HG02973 (cell line): ENCODE measurements at regions not wholly inside any gene's neighbourhood (a gene's known extent, or its start where the extent isn't known, plus 50 kb on each side); places are given as distances from the start of the nearest gene placed in this dataset.

Source experiments
- ATAC-seq: cut with Tn5 transposase; IDR thresholded peaks from one replicate; pipeline ENCODE4 v1.9.1; 2021; ENCODE audit warnings: moderate library complexity; ENCODE audit not compliant: unreplicated experiment

DNA sequence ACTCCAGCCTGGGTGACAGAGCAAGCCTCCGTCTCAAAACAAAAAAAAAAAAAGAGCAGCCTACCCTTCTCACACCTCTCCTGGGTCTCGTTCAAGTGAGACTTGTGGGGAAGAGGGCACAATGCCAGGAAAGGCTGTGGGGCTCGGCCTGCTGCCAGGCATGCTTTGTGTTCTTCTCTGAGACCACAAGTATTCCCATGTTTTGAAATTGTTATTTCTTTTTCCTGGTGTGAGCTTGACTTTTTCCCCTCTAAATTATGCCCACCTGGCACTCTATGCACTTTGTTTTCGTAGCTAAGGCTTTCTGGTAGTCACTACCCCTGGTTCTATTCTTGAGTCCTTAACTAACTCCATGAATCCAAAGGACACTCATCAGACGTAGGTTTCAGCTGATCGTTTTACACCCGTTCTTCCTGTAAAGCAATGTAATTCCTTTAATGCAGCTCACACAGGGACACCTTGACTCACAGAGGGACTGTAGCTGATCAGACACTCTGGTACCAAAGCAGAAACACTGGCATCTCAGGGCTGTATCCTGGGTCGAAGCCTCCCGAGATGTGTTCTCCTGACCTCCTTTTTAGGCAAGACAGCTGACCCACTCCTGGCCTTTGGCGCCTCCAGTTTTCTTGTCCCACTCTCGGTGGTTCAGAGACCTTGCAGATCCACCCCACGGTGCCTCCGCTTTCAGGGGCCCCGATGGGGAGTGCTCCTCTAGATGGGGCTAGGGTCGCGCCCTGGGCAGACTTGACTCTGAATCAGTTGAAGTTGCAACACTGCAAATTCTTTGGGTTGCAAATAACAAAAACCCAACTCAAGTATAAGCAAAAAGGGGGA, 193.3 kb upstream of the AGAP1 start:
- ATAC-seq: no peak

DNA sequence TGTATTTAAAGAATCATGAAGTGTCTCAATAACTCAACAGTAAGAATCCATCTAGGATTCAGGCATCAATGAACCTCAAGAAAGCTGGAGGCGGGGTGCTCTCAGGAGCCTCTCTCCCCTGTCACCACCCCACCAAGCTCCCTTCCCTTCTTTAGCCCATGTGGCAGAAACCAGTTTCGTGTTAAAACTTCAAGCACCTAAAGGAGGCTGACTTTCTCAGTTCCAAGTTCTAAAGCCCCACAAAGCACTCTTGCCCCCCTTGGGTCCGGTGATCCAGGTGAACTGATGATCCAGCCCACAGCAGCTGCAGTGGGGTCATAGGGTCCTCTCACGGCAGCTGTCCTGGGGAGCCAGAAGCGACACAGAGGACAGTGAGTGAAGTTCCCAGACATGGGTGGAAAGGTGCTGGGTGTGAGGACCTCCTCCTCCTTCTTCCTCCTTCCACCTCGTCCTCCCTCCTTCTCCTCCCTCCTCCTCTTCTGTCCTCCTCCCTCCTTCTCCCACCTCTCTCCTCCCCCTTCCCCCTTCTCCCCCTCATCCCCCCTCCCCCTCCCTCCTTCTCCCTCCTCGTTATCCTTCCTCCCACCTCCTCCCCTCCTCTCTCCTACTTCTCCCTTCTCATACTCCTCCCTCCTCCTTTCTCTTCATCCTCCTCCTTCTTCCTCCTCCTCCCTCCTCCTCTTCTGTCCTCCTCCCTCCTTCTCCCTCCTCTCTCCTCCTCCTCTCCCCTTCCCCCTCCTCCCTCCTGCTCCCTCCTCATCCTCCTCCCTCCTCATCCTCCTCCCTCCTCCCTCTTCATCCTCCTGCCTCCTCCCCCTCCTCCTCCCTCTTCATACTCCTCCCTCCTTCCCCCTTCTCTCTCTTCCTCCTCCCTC, 192.4 kb upstream of the AGAP1 start:
- ATAC-seq: no peak

DNA sequence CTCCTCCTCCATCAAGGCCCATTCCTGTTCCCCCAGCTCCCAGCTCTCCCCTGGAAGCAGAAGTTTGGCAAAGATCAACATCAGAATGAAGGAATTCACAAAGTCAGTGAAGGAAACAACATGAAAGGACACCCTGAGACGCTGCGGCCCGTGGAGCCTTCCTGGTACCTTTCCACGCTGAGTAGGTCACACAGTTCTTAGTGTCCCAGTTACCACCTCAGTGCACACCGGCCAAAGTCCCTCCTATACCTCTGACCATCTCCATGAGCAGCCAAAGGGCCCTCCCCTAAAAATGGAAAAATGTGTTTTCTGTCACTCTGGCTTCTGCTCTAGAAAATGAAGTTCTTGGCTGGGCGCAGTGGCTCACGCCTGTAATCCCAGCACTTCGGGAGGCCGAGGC, 191.6 kb upstream of the AGAP1 start:
- ATAC-seq: no peak

- ATAC-seq: no peak
Observed at GRCh38 chr2:235303499-235304291, 190.1 kb upstream of the AGAP1 start.

DNA sequence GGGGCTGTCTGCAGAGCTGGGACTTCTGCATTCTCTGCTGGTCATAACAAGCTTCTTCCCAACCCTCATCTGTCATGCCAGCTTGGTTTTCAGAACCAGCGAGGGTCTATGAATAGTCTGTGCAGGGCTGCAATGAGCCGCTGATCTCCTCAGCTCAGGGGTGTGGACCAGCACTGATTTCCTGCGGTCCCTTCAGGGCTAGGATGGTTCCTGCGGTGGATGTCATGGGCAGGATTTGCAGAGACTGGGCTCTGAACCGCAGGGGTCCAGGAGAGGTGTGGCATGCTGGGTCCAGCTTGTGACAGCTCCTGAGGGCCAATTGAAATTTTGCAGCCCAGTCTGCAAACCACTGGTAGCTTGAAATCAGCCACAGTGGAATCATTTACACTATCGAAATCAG, 188.2 kb upstream of the AGAP1 start:
- no peak for ATAC-seq

DNA sequence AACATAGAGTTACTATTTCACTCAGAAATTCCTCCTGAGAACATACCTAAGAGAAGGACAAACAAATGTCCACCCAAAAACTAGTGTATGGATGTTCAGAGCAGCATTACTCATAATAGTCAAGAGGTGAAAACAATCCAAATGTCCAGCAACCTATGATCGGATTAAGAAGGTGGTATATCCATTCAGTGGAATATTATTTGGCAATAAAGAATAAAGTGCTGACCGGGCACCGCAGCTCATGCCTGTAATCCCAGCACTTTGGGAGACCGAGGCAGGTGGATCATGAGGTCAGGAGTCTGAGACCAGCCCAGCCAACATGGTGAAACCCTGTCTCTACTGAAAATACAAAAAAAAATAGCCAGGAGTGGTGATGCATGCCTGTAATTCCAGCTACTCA, 182.8 kb upstream of the AGAP1 start:
- ATAC-seq: no peak

- ATAC-seq: no peak
Observed at GRCh38 chr2:235312571-235312970, 181.3 kb upstream of the AGAP1 start.

- no peak for ATAC-seq
Observed at GRCh38 chr2:235314371-235314930, 179.4 kb upstream of the AGAP1 start.

- no peak for ATAC-seq
Observed at GRCh38 chr2:235319095-235319494, 174.7 kb upstream of the AGAP1 start.

DNA sequence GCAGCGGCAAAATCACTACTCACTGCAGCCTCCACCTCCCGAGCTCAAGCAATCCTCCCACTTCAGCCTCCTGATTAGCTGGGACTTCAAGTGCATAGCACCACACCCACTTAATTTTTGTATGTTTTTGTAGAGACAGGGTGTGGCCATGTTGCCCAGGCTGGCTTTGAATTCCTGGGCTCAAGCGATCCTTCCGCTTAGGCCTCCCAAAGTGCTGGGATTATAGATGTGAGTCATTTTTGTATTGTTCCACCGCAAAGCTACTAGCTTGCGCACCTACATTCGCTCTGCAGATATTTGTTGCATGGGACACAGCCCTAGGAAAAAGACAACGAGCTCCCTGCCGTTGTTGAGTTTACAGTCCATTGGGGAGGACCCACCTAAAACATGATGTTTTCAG, 173.5 kb upstream of the AGAP1 start:
- ATAC-seq: no peak

- no peak for ATAC-seq
Observed at GRCh38 chr2:235324324-235324723, 169.5 kb upstream of the AGAP1 start.

DNA sequence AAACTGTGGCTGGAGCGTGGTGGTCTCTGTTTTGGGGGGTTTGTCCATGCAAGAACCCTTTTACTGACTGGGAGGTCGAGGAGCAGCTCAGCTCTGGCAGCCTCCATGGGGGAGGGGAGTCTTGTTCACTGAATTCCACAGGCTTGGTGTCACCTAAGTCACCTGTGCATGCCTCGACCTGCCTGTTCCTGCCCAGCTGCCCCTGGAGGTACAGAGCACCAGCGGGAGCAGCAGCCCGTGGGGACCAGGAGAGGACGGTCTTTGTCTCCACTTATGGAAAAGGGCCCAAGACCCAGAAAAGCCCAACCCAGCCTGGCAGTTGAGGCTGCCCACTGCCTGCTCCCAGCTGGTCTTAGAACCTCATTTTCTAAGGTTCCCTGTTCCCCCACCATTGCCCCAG, 168.7 kb upstream of the AGAP1 start:
- ATAC-seq: no peak

DNA sequence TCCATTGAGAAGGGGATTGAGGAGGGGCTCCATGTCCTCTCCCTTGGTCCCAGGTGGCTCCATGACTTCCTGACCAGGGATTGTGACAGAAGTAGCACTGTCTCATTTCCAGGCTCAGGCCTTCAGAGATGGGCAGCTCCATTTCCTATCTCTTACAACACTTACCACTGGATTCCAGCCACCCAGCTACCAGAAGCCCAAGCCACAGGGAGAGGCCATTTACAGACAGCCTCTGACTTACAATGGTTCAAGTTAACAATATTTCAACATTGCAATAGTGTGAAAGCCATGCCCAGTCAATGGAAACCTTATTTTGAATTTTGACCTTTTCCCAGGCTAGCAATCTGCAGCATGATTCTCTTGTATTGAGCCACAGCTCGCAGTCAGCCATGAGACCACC, 164.9 kb upstream of the AGAP1 start:
- no peak for ATAC-seq

DNA sequence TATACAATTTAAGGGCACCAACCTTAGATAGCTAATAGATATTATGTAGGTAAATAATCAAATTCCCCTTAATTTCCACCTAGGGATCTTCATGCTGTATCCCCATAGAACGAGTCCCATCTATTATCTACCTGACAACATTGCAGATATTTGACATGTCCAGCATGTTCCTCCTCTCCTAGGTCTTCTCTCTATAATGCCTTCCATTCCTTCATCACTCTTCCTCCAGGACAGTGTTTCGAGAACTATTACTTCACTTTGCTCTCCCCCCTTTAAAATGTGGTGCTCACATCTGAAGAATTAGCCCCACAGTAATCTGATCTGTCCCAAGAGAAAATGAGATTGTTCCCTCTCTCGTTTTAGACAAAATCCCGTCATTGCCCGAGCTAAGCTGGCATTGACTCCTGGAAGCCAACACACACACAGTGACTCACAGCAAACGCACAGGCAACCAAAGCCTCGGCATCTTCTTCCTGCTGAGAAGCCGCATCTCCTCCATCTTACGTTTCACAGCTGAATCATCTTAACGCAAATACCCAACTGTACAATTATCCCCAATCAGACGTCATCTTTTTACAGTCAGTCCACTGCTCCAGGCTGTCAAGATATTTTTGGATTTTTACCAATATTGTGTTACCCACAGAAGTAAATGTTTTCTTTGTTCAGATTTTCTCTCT, 162.9 kb upstream of the AGAP1 start:
- ATAC-seq: no peak

- ATAC-seq: no peak
Observed at GRCh38 chr2:235332240-235332890, 161.5 kb upstream of the AGAP1 start.

- no peak for ATAC-seq
Observed at GRCh38 chr2:235333076-235333475, 160.8 kb upstream of the AGAP1 start.

GRCh38 chr2:235334179-235334578, 159.7 kb upstream of the AGAP1 start:
- no peak for ATAC-seq

DNA sequence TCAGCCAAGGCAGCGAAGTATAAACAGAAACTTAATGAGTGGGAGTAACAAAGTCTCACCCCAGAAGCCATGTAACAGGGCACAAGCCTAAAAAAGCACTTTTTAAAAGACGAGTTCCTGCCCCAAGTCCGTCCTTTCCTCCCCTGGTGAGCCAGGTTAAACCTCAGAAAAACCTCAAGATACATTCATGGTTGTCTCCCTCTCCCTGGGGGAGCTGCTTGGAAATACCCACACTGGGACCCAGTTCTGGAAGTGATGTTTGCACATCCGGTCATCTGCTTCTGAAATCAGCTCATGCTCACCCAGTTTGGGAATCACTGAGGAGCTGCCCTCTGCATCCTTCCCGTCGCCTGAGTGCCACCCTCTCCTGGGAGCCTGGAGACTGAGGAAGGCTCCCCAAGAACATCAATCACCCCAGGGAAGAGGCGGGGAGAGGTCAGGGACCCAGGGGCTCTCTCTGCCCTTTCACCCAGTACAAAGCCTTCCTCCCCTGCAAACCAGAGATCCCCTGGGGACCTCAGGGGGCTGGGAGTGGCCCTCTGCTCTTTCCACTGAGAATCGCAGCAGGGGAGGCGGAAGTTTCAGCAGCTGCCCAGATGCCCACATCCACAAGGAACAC, 150.6 kb upstream of the AGAP1 start:
- no peak for ATAC-seq

- no peak for ATAC-seq
Observed at GRCh38 chr2:235343869-235344268, 150.0 kb upstream of the AGAP1 start.

DNA sequence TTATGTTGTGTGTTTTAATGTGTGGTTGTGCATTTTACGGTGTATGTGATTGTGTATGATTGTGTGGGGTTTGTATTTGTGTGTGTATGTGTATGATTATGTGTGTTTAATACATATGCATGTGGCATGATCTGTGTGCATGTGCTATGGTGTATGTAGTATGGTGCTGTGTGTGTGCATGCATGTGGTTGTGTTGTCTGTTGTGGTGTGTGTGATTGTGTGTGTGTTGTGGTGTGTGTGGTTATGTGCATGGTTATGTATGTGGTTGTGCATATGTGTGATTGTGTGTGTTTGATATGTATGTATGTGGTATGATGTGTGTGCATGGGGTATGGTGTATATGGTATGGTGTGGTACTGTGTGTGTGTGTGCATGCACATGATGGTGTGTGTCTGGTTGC, 148.1 kb upstream of the AGAP1 start:
- no peak for ATAC-seq
